OCI-LY3 (cell line): ENCODE measurements at regions not wholly inside any gene's neighbourhood (a gene's known extent, or its start where the extent isn't known, plus 50 kb on each side); places are given as distances from the start of the nearest gene placed in this dataset.

Source experiments
- H2AFZ ChIP-seq: fragments of 200-600, 300-600 bp; shearing (Covaris generic); 2 replicates; pipeline ENCODE4 v1.6.0; 2014; ENCODE audit warnings: antibody characterized with exemption, low read depth, low read length
- H3K27ac ChIP-seq: fragments of 200-600, 300-600 bp; sonication (generic); 2 replicates; pipeline ENCODE4 v1.5.1; 2014; ENCODE audit warnings: mild to moderate bottlenecking, low read length, moderate library complexity, mixed read lengths
- H3K27me3 ChIP-seq: fragments of 200-600, 300-600 bp; sonication (generic); 2 replicates; pipeline ENCODE4 v1.6.1; 2014; ENCODE audit warnings: low read depth, low read length, mixed read lengths
- H3K36me3 ChIP-seq: fragments of 200-600, 300-600 bp; sonication (generic); replicated peaks from 2 replicates; pipeline ENCODE3; 2014; ENCODE audit warnings: low read depth, low read length, mixed read lengths
- H3K4me1 ChIP-seq: fragments of 300-600, 200-600 bp; sonication (generic); 2 replicates; pipeline ENCODE4 v1.6.1; 2014; ENCODE audit warnings: low read length, mixed read lengths
- H3K4me2 ChIP-seq: fragments of 200-600, 300-600 bp; sonication (generic); 2 replicates; pipeline ENCODE4 v1.6.1; 2014; ENCODE audit warnings: low read length, mixed read lengths
- H3K4me3 ChIP-seq: fragments of 300-600, 200-600 bp; sonication (generic); 2 replicates; pipeline ENCODE4 v1.5.1; 2014; ENCODE audit warnings: antibody characterized with exemption, mild to moderate bottlenecking, low read length, moderate library complexity
- H3K79me2 ChIP-seq: fragments of 300-600, 200-600 bp; shearing (Covaris generic); 2 replicates; pipeline ENCODE4 v1.6.1; 2014; ENCODE audit warnings: mild to moderate bottlenecking, low read length, mixed read lengths
- H3K9ac ChIP-seq: fragments of 300-600, 200-600 bp; shearing (Covaris generic); 2 replicates; pipeline ENCODE4 v1.6.0; 2014; ENCODE audit warnings: mild to moderate bottlenecking, low read length, moderate library complexity
- H3K9me3 ChIP-seq: fragments of 200-600, 300-600 bp; shearing (Covaris generic); 2 replicates; pipeline ENCODE4 v1.6.1; 2014; ENCODE audit warnings: low read length, mixed read lengths; ENCODE audit not compliant: insufficient read depth
- H4K20me1 ChIP-seq: fragments of 200-600, 300-600 bp; sonication (generic); 2 replicates; pipeline ENCODE4 v1.6.1; 2016; ENCODE audit warnings: low read length, mixed read lengths; ENCODE audit not compliant: insufficient read depth
- CTCF ChIP-seq: fragments of 200-600, 300-600 bp; sonication (generic); IDR thresholded peaks from 2 replicates; pipeline ENCODE4 v1.5.1; 2014; ENCODE audit warnings: antibody characterized with exemption, low read length, low read depth
- EZH2phosphoT487 ChIP-seq: fragments of 200-600 bp; shearing (Covaris generic); IDR thresholded peaks from 2 replicates; pipeline ENCODE4 v1.6.1; 2018; ENCODE audit warnings: antibody characterized with exemption, mixed run types, low read depth

GRCh38 chr1:50358962-50359361 is 64.3 kb downstream of the DMRTA2 start:
- TF ChIP-seq EZH2phosphoT487, result no peak
- TF ChIP-seq CTCF, result no peak
- no peaks in the 10 kb centered on the region for H3K4me1 ChIP-seq

GRCh38 chr1:50357186-50357585 is 66.1 kb downstream of the DMRTA2 start:
- H3K9ac ChIP-seq, result no peak overlapping the region
- no peak overlapping the region for H2AFZ ChIP-seq
- TF ChIP-seq EZH2phosphoT487 (no peak), CTCF (no peak)
- H3K4me1 ChIP-seq, result no peaks in the 10 kb centered on the region
- H3K4me3 ChIP-seq, result no peak overlapping the region
- H3K79me2 ChIP-seq, result no peaks in the 10 kb centered on the region
- no peaks in the 10 kb centered on the region for H3K9me3 ChIP-seq
- no peaks in the 10 kb centered on the region for H4K20me1 ChIP-seq
- no peak overlapping the region for H3K27ac ChIP-seq
- no peaks in the 10 kb centered on the region for H3K36me3 ChIP-seq
- no peaks in the 10 kb centered on the region; the same call in 1 of the 2 replicates for H3K27me3 ChIP-seq
- H3K4me2 ChIP-seq, result no peak overlapping the region

More at GRCh38 chr1:50358962-50359361, 64.3 kb downstream of the DMRTA2 start:
- Histone ChIP-seq H3K27ac (no peak overlapping the region), H3K4me3 (no peak overlapping the region), H3K9me3 (no peaks in the 10 kb centered on the region), H3K79me2 (no peaks in the 10 kb centered on the region), H3K4me2 (no peak overlapping the region), H3K27me3 (no peaks in the 10 kb centered on the region; the same call in 1 of the 2 replicates), H3K9ac (no peak overlapping the region), H3K36me3 (no peaks in the 10 kb centered on the region), H2AFZ (no peak overlapping the region), H4K20me1 (no peaks in the 10 kb centered on the region)

GRCh38 chr1:50354813-50355212 is 68.4 kb downstream of the DMRTA2 start:
- Histone ChIP-seq H3K4me2 (no peak overlapping the region), H3K27me3 (no peaks in the 10 kb centered on the region; the same call in 1 of the 2 replicates), H3K4me1 (no peaks in the 10 kb centered on the region), H3K9me3 (no peaks in the 10 kb centered on the region), H3K27ac (no peak overlapping the region), H3K9ac (no peak overlapping the region), H2AFZ (no peak overlapping the region), H3K36me3 (no peaks in the 10 kb centered on the region), H3K4me3 (no peak overlapping the region), H4K20me1 (no peaks in the 10 kb centered on the region), H3K79me2 (no peaks in the 10 kb centered on the region)
- TF ChIP-seq EZH2phosphoT487 (no peak), CTCF (no peak)

GRCh38 chr1:50352428-50352827 is 70.8 kb downstream of the DMRTA2 start:
- H3K36me3 ChIP-seq, result no peaks in the 10 kb centered on the region
- H3K27ac ChIP-seq, result no peak overlapping the region
- H2AFZ ChIP-seq, result no peak overlapping the region
- H3K4me2 ChIP-seq, result no peak overlapping the region
- H3K4me1 ChIP-seq, result no peaks in the 10 kb centered on the region
- no peak overlapping the region for H3K9ac ChIP-seq
- TF ChIP-seq EZH2phosphoT487 (no peak), CTCF (no peak)
- no peaks in the 10 kb centered on the region for H3K9me3 ChIP-seq
- no peaks in the 10 kb centered on the region for H3K79me2 ChIP-seq
- H3K27me3 ChIP-seq, result peaks cover 7% of the 10 kb centered on the region; the same call in 1 of the 2 replicates
- H4K20me1 ChIP-seq, result no peaks in the 10 kb centered on the region
- no peak overlapping the region for H3K4me3 ChIP-seq
